ENCODE measurements at regions not wholly inside any gene's neighbourhood (a gene's known extent, or its start where the extent isn't known, plus 50 kb on each side); places are given as distances from the start of the nearest gene placed in this dataset.
"Not testable (repeated sequence)": the region's sequence is repeated elsewhere in the genome, so short reads cannot be mapped to it uniquely, and the experiment has no call there.

- no peak for DNase-seq (ENCODE audit: low spot score)
Observed at GRCh38 chr16:48680881-48681280, 70.9 kb upstream of the N4BP1 start.

GRCh38 chr16:48676836-48677235 is 66.9 kb upstream of the N4BP1 start:
- DNase-seq (ENCODE audit: low spot score): no peak

GRCh38 chr16:48668184-48668583 is 58.2 kb upstream of the N4BP1 start:
- not testable (repeated sequence) for DNase-seq (ENCODE audit: low spot score)

GRCh38 chr16:48659940-48660339 is 50.0 kb upstream of the N4BP1 start:
- no peak for DNase-seq (ENCODE audit: low spot score)

Data from AG08396 (cell line).